HEK293T (cell line): ENCODE measurements at regions not wholly inside any gene's neighbourhood (a gene's known extent, or its start where the extent isn't known, plus 50 kb on each side); places are given as distances from the start of the nearest gene placed in this dataset.

ENCODE experiments used
- BHLHE40 ChIP-seq: fragments of 450-650 bp; IDR thresholded peaks from 2 replicates; pipeline ENCODE4 v1.6.1; 2016; ENCODE audit warnings: mild to moderate bottlenecking, moderate library complexity, borderline replicate concordance
- CTBP1 ChIP-seq: fragments of 450-650 bp; IDR thresholded peaks from 2 replicates; pipeline ENCODE4 v1.6.1; 2016; ENCODE audit warnings: borderline replicate concordance
- FOXA1 ChIP-seq: fragments of 450-650 bp; IDR thresholded peaks from 2 replicates; pipeline ENCODE4 v1.6.1; 2016; ENCODE audit warnings: mild to moderate bottlenecking
- FOXK2 ChIP-seq: fragments of 450-650 bp; IDR thresholded peaks from 2 replicates; pipeline ENCODE4 v1.6.1; 2016; ENCODE audit warnings: mild to moderate bottlenecking
- FOXM1 ChIP-seq: fragments of 450-650 bp; IDR thresholded peaks from 2 replicates; pipeline ENCODE4 v1.6.1; 2017; ENCODE audit warnings: mild to moderate bottlenecking, borderline replicate concordance
- NFRKB ChIP-seq: fragments of 450-650 bp; IDR thresholded peaks from 2 replicates; pipeline ENCODE4 v1.6.1; 2016; ENCODE audit warnings: mild to moderate bottlenecking, moderate library complexity
- SP1 ChIP-seq: fragments of 450-650 bp; IDR thresholded peaks from 2 replicates; pipeline ENCODE4 v1.6.1; 2017
- SUZ12 ChIP-seq: fragments of 450-650 bp; IDR thresholded peaks from 2 replicates; pipeline ENCODE4 v1.6.1; 2016; ENCODE audit warnings: mild to moderate bottlenecking

DNA sequence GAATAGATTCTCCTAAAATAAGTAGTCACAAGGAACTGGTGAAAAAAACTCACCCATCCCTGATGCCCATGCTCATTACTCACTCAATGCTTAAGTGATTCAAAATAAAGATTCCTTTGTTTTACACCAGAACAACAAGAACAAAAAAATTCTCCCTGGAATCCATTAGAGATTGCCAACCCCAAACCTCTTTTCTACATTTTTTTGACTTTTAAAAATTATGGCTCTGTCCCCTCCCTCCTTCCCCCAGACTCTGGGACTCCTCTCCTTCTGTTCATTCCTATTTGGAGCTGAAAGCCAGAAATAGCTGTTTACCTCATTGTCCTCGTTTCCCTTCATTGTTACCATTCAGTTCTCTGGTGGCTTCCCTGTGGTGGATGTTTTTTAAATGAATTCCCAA, 63.2 kb upstream of the FHIP2A start:
- no peak for TF ChIP-seq SP1
- TF ChIP-seq CTBP1, result no peak
- TF ChIP-seq FOXM1, result no peak
- TF ChIP-seq SUZ12, result no peak
- no peak for TF ChIP-seq BHLHE40
- no peak for TF ChIP-seq NFRKB
- TF ChIP-seq FOXK2, result no peak
- TF ChIP-seq FOXA1, result no peak
